ENCODE measurements at regions not wholly inside any gene's neighbourhood (a gene's known extent, or its start where the extent isn't known, plus 50 kb on each side); places are given as distances from the start of the nearest gene placed in this dataset.
"Not testable (repeated sequence)": the region's sequence is repeated elsewhere in the genome, so short reads cannot be mapped to it uniquely, and the experiment has no call there.

DNA sequence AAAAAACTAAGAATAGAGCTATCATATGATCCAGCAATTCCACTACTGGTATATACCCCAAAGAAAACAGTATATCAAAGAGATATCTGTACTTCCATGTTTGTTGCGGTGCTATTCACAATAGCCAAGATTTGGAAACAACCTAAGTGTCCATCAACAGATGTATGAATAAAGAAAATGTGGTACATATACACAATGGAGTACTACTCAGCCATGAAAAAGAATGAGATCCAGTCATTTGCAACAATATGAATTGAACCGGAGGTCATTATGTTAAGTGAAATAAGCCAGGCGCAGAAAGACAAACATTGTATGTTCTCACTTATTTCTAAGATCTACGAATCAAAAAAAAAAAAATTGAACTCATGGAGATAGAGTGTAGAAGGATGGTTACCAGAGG is 97.8 kb upstream of the MMADHC start:
- not testable (repeated sequence) for H3K4me3 ChIP-seq (ENCODE audit: insufficient read depth, low read depth, low read length); H3K27me3 ChIP-seq (ENCODE audit: control insufficient read depth, insufficient read depth, low read length, poor library complexity, severe bottlenecking); H3K4me1 ChIP-seq (ENCODE audit: control insufficient read depth, insufficient read depth, low read length); H3K27ac ChIP-seq (ENCODE audit: insufficient read depth, low read depth, low read length, poor library complexity, severe bottlenecking); H3K36me3 ChIP-seq (ENCODE audit: control insufficient read depth, insufficient read depth, low read length); H3K9me3 ChIP-seq (ENCODE audit: control insufficient read depth, low read length)
- 77 to 94% methylated on average over 3 to 4 of the region's 4 CpGs for WGBS, 2 experiments

DNA sequence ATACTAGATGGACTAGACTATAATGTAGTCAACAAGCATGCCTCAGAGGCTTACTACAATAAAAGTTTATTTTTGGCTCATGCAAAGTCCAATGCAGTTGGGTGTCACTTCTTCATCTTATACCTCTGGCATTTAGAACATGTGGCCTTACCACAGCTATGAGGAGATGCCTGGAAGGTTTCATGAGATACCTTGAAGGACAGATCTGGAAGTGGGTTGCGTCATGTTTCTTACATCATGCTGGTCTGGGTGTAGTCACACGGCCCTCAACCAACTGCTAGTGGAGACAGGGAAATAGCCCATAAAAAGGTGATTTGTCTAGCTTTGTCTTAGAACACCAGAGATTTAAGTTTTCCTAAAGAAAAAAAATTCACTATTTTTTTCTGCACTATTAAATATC is 91.7 kb upstream of the MMADHC start:
- Histone ChIP-seq H3K4me3 (ENCODE audit: insufficient read depth, low read depth, low read length) (no peak overlapping the region), H3K27ac (ENCODE audit: insufficient read depth, low read depth, low read length, poor library complexity, severe bottlenecking) (no peak overlapping the region), H3K9me3 (ENCODE audit: control insufficient read depth, low read length) (no peaks in the 10 kb centered on the region), H3K27me3 (ENCODE audit: control insufficient read depth, insufficient read depth, low read length, poor library complexity, severe bottlenecking) (no peaks in the 10 kb centered on the region), H3K4me1 (ENCODE audit: control insufficient read depth, insufficient read depth, low read length) (no peaks in the 10 kb centered on the region), H3K36me3 (ENCODE audit: control insufficient read depth, insufficient read depth, low read length) (no peaks in the 10 kb centered on the region)
- 91 to 93% methylated on average over 2 of the region's 2 CpGs for WGBS, 2 experiments

DNA sequence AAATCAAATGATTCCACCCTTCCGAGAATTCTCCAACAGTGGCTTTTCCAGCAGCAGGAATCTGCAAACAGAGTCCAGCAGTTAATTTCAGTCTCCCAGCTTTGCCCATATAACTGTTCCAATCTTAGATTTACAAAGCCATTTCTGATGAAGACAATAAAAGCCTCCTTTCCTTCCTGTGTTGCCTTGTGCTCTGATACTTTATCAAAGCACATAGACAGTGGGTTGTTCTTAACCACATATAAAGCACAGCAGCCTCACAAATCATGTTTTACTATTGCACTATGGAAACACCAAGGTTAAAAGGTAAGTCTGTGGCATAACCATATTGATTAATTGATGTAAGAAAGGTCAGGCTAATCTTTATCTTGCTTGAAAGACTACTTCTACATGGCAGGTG is 89.8 kb upstream of the MMADHC start:
- no peak overlapping the region for H3K4me3 ChIP-seq (ENCODE audit: insufficient read depth, low read depth, low read length)
- no peaks in the 10 kb centered on the region for H3K36me3 ChIP-seq (ENCODE audit: control insufficient read depth, insufficient read depth, low read length)
- no peaks in the 10 kb centered on the region for H3K9me3 ChIP-seq (ENCODE audit: control insufficient read depth, low read length)
- WGBS, 2 experiments, result 87 to 95% methylated on average over 1 of the region's 1 CpG
- H3K27me3 ChIP-seq (ENCODE audit: control insufficient read depth, insufficient read depth, low read length, poor library complexity, severe bottlenecking), result no peaks in the 10 kb centered on the region
- no peaks in the 10 kb centered on the region for H3K4me1 ChIP-seq (ENCODE audit: control insufficient read depth, insufficient read depth, low read length)
- no peak overlapping the region for H3K27ac ChIP-seq (ENCODE audit: insufficient read depth, low read depth, low read length, poor library complexity, severe bottlenecking)

DNA sequence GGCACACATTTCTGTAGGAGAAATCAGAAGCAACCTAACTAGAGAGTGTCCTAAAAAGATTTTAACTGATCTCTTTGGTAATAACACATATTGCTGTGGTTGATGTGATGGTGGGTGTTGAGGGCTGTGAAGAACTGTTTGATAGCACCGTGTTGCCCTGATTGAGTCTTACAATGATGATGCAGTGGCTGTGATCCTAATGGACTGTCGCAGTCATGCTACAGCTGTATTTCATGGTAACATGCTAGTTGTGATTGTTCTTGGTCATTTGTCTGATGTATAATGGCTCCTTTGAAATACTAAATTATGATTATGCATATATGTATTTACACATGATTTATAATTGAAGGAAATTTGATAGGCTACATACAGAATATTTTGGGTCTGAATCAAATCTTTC is 82.5 kb upstream of the MMADHC start:
- H3K4me3 ChIP-seq (ENCODE audit: insufficient read depth, low read depth, low read length), result no peak overlapping the region
- no peak overlapping the region for H3K27ac ChIP-seq (ENCODE audit: insufficient read depth, low read depth, low read length, poor library complexity, severe bottlenecking)
- 92 to 93% methylated on average over 2 of the region's 2 CpGs for WGBS, 2 experiments
- H3K27me3 ChIP-seq (ENCODE audit: control insufficient read depth, insufficient read depth, low read length, poor library complexity, severe bottlenecking), result no peaks in the 10 kb centered on the region
- no peaks in the 10 kb centered on the region for H3K36me3 ChIP-seq (ENCODE audit: control insufficient read depth, insufficient read depth, low read length)
- no peaks in the 10 kb centered on the region for H3K4me1 ChIP-seq (ENCODE audit: control insufficient read depth, insufficient read depth, low read length)
- H3K9me3 ChIP-seq (ENCODE audit: control insufficient read depth, low read length), result no peaks in the 10 kb centered on the region

DNA sequence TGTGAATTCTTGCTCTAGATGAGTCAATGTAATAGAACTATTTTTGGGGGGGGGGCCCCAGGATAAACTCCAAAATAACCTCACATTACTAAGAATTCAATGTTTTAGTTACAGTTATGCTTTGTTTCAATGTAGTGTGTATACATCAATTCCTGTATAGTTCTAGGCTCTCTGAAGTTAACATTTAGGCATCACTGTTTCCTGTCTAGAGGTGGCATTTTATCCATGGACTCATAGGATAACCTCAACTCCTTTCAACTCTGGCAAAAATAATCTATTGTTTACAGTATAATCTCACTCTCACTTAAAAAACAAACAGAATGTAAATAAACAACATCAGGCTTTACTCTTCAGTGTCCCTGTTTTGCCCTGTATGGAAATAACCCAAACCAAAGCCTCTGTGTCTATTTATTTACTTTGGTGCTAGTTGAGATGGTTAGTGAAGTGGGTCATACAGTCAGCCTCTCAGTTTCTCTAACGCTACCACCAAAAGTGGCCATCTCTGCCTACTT is 79.3 kb upstream of the MMADHC start:
- H3K9me3 ChIP-seq (ENCODE audit: control insufficient read depth, low read length), result no peaks in the 10 kb centered on the region
- no peak overlapping the region for H3K4me3 ChIP-seq (ENCODE audit: insufficient read depth, low read depth, low read length)
- no peaks in the 10 kb centered on the region for H3K27me3 ChIP-seq (ENCODE audit: control insufficient read depth, insufficient read depth, low read length, poor library complexity, severe bottlenecking)
- 100% methylated on average over 1 of the region's 1 CpG for WGBS, 2 experiments
- H3K27ac ChIP-seq (ENCODE audit: insufficient read depth, low read depth, low read length, poor library complexity, severe bottlenecking), result no peak overlapping the region
- no peaks in the 10 kb centered on the region for H3K4me1 ChIP-seq (ENCODE audit: control insufficient read depth, insufficient read depth, low read length)
- no peaks in the 10 kb centered on the region for H3K36me3 ChIP-seq (ENCODE audit: control insufficient read depth, insufficient read depth, low read length)

DNA sequence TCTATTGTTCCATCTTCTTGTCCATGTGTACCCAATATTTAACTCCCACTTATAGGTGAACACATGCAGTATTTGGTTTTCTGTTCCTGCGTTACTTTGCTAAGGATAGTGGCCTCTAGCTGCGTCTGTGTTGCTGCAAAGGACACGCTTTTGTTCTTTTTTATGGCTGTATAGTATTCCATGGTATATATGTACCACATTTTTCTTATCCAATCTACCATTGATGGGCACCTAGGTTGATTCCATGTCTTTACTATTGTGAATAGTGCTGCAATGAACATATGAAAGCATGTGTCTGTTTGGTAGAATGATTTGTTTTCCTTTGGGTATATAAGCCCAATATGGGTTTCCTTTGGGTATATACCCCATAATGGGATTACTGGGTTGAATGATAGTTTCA is 77.3 kb upstream of the MMADHC start:
- Histone ChIP-seq H3K27me3 (ENCODE audit: control insufficient read depth, insufficient read depth, low read length, poor library complexity, severe bottlenecking) (no peaks in the 10 kb centered on the region), H3K36me3 (ENCODE audit: control insufficient read depth, insufficient read depth, low read length) (no peaks in the 10 kb centered on the region), H3K27ac (ENCODE audit: insufficient read depth, low read depth, low read length, poor library complexity, severe bottlenecking) (no peak overlapping the region), H3K4me1 (ENCODE audit: control insufficient read depth, insufficient read depth, low read length) (no peaks in the 10 kb centered on the region), H3K9me3 (ENCODE audit: control insufficient read depth, low read length) (no peaks in the 10 kb centered on the region), H3K4me3 (ENCODE audit: insufficient read depth, low read depth, low read length) (no peak overlapping the region)
- WGBS, 2 experiments, result 88 to 94% methylated on average over 3 of the region's 3 CpGs

DNA sequence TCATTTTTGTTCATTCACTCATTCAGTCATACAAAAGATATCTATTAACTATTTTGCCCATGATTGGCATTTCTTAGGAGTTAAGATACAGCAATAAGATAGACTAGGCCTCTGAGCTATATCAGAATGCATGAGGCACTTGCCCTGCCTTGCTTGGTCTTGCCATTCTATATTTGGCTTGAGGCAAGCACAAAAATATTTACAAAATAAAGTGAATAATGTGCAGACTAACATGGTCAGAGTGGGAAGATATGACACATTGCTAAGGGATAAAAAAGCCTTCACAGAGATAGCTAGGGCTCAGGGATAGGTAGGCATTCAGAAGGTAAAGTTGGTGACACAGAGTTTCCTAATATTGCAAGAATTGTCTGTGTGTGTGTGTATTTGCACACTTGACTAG is 75.0 kb upstream of the MMADHC start:
- Histone ChIP-seq H3K4me3 (ENCODE audit: insufficient read depth, low read depth, low read length) (no peak overlapping the region), H3K27ac (ENCODE audit: insufficient read depth, low read depth, low read length, poor library complexity, severe bottlenecking) (no peak overlapping the region), H3K36me3 (ENCODE audit: control insufficient read depth, insufficient read depth, low read length) (no peaks in the 10 kb centered on the region), H3K4me1 (ENCODE audit: control insufficient read depth, insufficient read depth, low read length) (no peaks in the 10 kb centered on the region), H3K9me3 (ENCODE audit: control insufficient read depth, low read length) (no peaks in the 10 kb centered on the region), H3K27me3 (ENCODE audit: control insufficient read depth, insufficient read depth, low read length, poor library complexity, severe bottlenecking) (no peaks in the 10 kb centered on the region)

DNA sequence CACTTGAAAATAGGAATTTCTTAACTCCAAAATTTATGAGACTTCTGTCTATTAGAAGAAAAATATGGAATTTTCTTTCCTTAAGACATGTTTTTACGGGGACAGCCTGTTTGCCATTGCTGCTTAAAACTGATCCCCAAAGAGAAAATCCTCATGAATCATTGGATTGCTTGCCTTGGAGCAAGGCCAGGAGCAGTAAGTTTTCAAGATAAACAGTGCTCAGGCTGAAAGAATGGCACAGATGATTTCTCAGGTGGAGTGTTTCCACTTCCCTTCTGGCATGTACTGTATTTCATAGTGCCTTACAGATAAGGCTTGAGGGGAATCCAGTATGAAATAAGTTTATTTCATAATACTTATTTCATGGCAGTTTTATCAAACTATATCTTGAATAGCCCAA is 74.3 kb upstream of the MMADHC start:
- Histone ChIP-seq H3K36me3 (ENCODE audit: control insufficient read depth, insufficient read depth, low read length) (no peaks in the 10 kb centered on the region), H3K4me3 (ENCODE audit: insufficient read depth, low read depth, low read length) (no peak overlapping the region), H3K27me3 (ENCODE audit: control insufficient read depth, insufficient read depth, low read length, poor library complexity, severe bottlenecking) (no peaks in the 10 kb centered on the region), H3K27ac (ENCODE audit: insufficient read depth, low read depth, low read length, poor library complexity, severe bottlenecking) (no peak overlapping the region), H3K4me1 (ENCODE audit: control insufficient read depth, insufficient read depth, low read length) (no peaks in the 10 kb centered on the region), H3K9me3 (ENCODE audit: control insufficient read depth, low read length) (no peaks in the 10 kb centered on the region)
- WGBS, 2 experiments, result 92 to 96% methylated on average over 1 of the region's 1 CpG

DNA sequence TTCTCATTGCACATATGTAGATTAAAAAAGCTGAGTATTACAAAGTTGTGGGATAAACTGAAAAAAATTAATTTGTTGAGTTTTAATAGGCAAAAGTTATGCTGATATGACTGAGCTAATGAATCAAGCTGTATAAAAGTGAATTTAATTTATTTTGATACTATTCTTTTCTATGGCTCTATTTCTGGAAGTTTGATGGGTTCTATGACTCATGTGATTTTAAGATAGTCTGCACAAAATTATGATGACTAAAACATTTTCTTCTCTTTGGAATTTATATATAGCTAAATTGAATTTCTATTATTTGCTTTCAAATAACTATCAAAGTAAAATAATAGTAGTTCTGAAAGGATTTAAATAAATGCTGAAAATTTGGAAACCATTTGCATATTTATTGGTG is 71.0 kb upstream of the MMADHC start:
- no peaks in the 10 kb centered on the region for H3K27me3 ChIP-seq (ENCODE audit: control insufficient read depth, insufficient read depth, low read length, poor library complexity, severe bottlenecking)
- H3K4me3 ChIP-seq (ENCODE audit: insufficient read depth, low read depth, low read length), result no peak overlapping the region
- no peaks in the 10 kb centered on the region for H3K4me1 ChIP-seq (ENCODE audit: control insufficient read depth, insufficient read depth, low read length)
- H3K27ac ChIP-seq (ENCODE audit: insufficient read depth, low read depth, low read length, poor library complexity, severe bottlenecking), result no peak overlapping the region
- H3K36me3 ChIP-seq (ENCODE audit: control insufficient read depth, insufficient read depth, low read length), result no peaks in the 10 kb centered on the region
- H3K9me3 ChIP-seq (ENCODE audit: control insufficient read depth, low read length), result no peaks in the 10 kb centered on the region

DNA sequence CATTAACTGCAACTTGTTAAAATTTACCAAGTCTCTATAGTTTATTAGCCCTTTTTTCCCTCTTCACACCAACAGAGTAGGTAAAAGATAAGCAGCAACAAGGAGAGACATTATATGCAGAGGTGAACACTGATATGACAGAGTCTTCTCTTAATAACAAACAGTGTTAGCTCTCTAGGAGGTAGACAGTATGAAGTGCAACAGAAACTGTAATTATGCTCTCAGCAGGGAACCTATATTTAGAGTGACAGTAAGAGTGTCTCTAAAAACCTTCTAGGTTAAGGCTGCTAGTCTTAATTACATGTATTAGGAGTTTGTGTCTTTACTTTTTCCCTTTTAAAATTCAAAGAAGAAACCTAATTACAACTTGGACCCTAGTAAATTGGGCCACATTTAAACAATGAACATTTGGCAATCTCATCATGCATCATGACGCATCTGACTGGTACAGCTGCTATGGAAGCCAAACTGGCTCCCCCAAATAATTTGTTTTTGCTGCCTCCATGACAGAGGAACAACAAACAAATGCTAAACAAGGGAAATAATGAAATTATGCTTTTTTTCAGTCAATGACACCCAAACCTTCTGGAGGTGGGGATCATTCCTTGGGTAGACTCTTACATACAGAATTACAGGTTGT is 69.9 kb upstream of the MMADHC start:
- Histone ChIP-seq H3K36me3 (ENCODE audit: control insufficient read depth, insufficient read depth, low read length) (no peaks in the 10 kb centered on the region), H3K9me3 (ENCODE audit: control insufficient read depth, low read length) (no peaks in the 10 kb centered on the region), H3K4me3 (ENCODE audit: insufficient read depth, low read depth, low read length) (no peak overlapping the region), H3K27me3 (ENCODE audit: control insufficient read depth, insufficient read depth, low read length, poor library complexity, severe bottlenecking) (no peaks in the 10 kb centered on the region), H3K27ac (ENCODE audit: insufficient read depth, low read depth, low read length, poor library complexity, severe bottlenecking) (no peak overlapping the region), H3K4me1 (ENCODE audit: control insufficient read depth, insufficient read depth, low read length) (no peaks in the 10 kb centered on the region)
- whole genome bisulfite sequencing, 2 experiments, result 86 to 92% methylated on average over 1 of the region's 1 CpG

DNA sequence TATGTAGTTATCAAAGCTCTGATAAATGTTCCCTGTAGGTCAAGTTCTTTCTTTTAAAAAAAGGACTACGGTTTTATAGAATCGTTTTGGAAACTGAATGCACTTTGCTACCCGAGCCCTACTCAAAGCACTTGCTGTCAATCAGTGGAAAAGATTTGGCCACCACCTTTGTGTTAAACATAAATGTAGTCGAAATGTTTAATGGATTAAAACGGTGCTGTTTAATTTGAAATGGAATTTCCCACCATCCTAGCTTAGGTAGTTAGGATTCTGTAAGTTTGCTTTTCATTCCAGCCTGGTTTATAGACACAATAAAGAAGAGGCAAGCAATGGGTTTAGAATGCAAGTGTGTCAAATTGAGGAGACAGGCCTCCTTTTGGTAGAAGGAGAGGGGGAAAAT is 69.4 kb upstream of the MMADHC start:
- H3K36me3 ChIP-seq (ENCODE audit: control insufficient read depth, insufficient read depth, low read length), result no peaks in the 10 kb centered on the region
- no peak overlapping the region for H3K27ac ChIP-seq (ENCODE audit: insufficient read depth, low read depth, low read length, poor library complexity, severe bottlenecking)
- H3K4me3 ChIP-seq (ENCODE audit: insufficient read depth, low read depth, low read length), result no peak overlapping the region
- no peaks in the 10 kb centered on the region for H3K9me3 ChIP-seq (ENCODE audit: control insufficient read depth, low read length)
- 94 to 96% methylated on average over 5 of the region's 5 CpGs for WGBS, 2 experiments
- H3K4me1 ChIP-seq (ENCODE audit: control insufficient read depth, insufficient read depth, low read length), result no peaks in the 10 kb centered on the region
- H3K27me3 ChIP-seq (ENCODE audit: control insufficient read depth, insufficient read depth, low read length, poor library complexity, severe bottlenecking), result no peaks in the 10 kb centered on the region

All from ectodermal cell (in vitro differentiated cells).